Vagina (tissue), 2 donors: ENCODE measurements at regions not wholly inside any gene's neighbourhood (a gene's known extent, or its start where the extent isn't known, plus 50 kb on each side); places are given as distances from the start of the nearest gene placed in this dataset.

Experiments used
- DNase-seq, 2 donors: peaks; one replicate each; pipeline ENCODE4 v3.0.0-alpha.2; 2017; ENCODE audit errors: extremely low spot score in 2 of 2
- H3K27ac ChIP-seq: fragments of 200-600 bp; sonication (generic); one replicate; pipeline ENCODE4 v1.5.1; 2019
- H3K27me3 ChIP-seq: fragments of 200-600 bp; sonication (generic); one replicate; pipeline ENCODE4 v1.5.1; 2019
- H3K36me3 ChIP-seq, 2 donors: fragments of 200-600 bp; sonication (generic); one replicate each; pipeline ENCODE4 v1.5.1; 2017 to 2019
- H3K4me1 ChIP-seq: fragments of 200-600 bp; sonication (generic); one replicate; pipeline ENCODE4 v1.5.1; 2019
- H3K4me3 ChIP-seq, 2 donors: fragments of 200-600 bp; sonication (generic); 1 replicate in 1 of 2; 2 replicates in 1 of 2; pipeline ENCODE4 v1.5.1; 2016 to 2019
- H3K9me3 ChIP-seq: fragments of 200-600 bp; sonication (generic); one replicate; pipeline ENCODE4 v1.5.1; 2019
- POLR2A ChIP-seq, 2 donors: fragments of 450-650 bp; IDR thresholded peaks; one replicate each; pipeline ENCODE4 v1.6.1; 2017; ENCODE audit warnings: antibody characterized with exemption in 2 of 2, mild to moderate bottlenecking in 2 of 2, moderate library complexity in 2 of 2
- POLR2AphosphoS5 ChIP-seq, 2 donors: sonication (generic); formaldehyde crosslinking; IDR thresholded peaks; one replicate each; pipeline ENCODE4 v1.9.0; 2017; ENCODE audit warnings: antibody characterized with exemption in 2 of 2, mild to moderate bottlenecking in 2 of 2, low read depth in 1 of 2; ENCODE audit not compliant: insufficient read depth in 1 of 2
- intact Hi-C: fragments of 100-400 bp; cut with DNase I; formaldehyde crosslinking; loops from one replicate; pipeline ENCODE4 v1.15.1; 2023
- TF ChIP-seq, protein P1 (sequence below), 3 experiments: fragments of 450-650 bp in 2 of 3; fragments of 200-600 bp in 1 of 3; sonication (generic) in 1 of 3; IDR thresholded peaks; one replicate each; pipeline ENCODE4 v1.5.1; 2017 to 2019; ENCODE audit warnings: antibody characterized with exemption in 3 of 3, mild to moderate bottlenecking in 2 of 3, moderate library complexity in 2 of 3

DNA sequence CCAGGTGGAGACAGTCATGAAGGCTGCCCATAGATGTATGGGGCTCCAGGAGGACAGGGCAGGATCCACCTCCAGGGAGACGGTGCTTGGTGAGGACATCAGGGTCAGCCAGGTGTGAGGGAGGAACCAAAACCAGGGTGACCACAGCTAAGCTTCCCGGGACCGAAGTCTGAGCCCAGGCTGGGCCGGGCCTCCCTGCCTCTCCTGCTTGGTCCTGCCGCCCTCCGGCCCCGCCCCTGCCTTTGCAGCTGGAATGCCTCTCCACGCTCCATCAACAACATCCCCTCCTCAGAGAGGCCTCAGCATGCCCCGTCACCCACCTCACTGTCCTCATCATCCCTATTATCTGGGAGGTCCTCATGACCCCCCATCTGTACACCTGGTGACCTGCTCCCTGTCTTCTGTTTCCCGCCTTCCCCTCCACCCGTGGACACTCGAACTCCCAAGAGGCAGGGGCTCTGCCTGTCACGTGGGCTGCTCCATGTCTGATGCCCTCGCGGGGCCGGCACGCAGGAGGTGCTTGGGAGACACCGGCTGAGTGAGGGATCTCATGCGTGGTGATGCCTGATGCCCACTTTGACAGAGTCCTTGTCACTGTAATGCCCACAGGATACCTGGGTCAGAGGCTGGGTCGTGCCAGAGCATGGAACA lies 59.4 kb downstream of the RTL6 start:
- Histone ChIP-seq H3K9me3 (no peaks in the 10 kb centered on the region), H3K4me3 (no peak overlapping the region), H3K4me1 (no peaks in the 10 kb centered on the region), H3K27me3 (no peaks in the 10 kb centered on the region), H3K27ac (no peak overlapping the region), H3K36me3 (no peaks in the 10 kb centered on the region)
- DNase-seq, result no peak
- intact Hi-C loops, result no loop called here
- no peak for TF ChIP-seq POLR2A (IDR thresholded peaks at IDR 0.05)
- TF ChIP-seq, protein P1, sequence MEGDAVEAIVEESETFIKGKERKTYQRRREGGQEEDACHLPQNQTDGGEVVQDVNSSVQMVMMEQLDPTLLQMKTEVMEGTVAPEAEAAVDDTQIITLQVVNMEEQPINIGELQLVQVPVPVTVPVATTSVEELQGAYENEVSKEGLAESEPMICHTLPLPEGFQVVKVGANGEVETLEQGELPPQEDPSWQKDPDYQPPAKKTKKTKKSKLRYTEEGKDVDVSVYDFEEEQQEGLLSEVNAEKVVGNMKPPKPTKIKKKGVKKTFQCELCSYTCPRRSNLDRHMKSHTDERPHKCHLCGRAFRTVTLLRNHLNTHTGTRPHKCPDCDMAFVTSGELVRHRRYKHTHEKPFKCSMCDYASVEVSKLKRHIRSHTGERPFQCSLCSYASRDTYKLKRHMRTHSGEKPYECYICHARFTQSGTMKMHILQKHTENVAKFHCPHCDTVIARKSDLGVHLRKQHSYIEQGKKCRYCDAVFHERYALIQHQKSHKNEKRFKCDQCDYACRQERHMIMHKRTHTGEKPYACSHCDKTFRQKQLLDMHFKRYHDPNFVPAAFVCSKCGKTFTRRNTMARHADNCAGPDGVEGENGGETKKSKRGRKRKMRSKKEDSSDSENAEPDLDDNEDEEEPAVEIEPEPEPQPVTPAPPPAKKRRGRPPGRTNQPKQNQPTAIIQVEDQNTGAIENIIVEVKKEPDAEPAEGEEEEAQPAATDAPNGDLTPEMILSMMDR (IDR thresholded peaks at IDR 0.05), result no peak
- TF ChIP-seq POLR2AphosphoS5 (IDR thresholded peaks at IDR 0.05; ENCODE audit: insufficient read depth in 1 of 2, low read depth in 1 of 2), result no peak

DNA sequence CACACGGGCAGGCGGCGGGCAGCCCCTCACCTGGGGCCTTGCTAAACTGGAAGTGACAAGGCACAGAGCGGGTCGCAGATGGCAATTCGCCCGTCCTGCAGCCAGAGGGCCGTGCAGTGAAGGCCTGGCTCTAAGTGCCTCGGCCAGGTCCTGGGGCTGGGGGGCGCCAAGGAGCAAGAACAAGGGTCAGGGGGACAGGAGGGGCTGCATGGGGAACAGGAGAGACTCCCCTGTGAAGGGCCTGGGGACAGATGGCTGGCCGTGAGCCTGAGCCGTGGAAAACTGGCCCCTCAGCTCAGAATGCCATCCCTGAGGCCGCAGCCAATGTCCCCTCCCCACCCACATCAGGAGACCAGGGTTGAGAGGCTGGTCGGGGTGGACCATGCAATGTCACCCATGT lies 60.0 kb downstream of the RTL6 start:
- intact Hi-C loops, result no loop called here
- H3K27me3 ChIP-seq, result no peaks in the 10 kb centered on the region
- H3K27ac ChIP-seq, result no peak overlapping the region
- H3K4me1 ChIP-seq, result no peaks in the 10 kb centered on the region
- no peaks in the 10 kb centered on the region for H3K36me3 ChIP-seq
- no peak for TF ChIP-seq POLR2AphosphoS5 (IDR thresholded peaks at IDR 0.05; ENCODE audit: insufficient read depth in 1 of 2, low read depth in 1 of 2)
- TF ChIP-seq, protein P1 (IDR thresholded peaks at IDR 0.05), result no peak
- TF ChIP-seq POLR2A (IDR thresholded peaks at IDR 0.05), result no peak
- no peak for DNase-seq
- no peak overlapping the region for H3K4me3 ChIP-seq
- H3K9me3 ChIP-seq, result no peaks in the 10 kb centered on the region

DNA sequence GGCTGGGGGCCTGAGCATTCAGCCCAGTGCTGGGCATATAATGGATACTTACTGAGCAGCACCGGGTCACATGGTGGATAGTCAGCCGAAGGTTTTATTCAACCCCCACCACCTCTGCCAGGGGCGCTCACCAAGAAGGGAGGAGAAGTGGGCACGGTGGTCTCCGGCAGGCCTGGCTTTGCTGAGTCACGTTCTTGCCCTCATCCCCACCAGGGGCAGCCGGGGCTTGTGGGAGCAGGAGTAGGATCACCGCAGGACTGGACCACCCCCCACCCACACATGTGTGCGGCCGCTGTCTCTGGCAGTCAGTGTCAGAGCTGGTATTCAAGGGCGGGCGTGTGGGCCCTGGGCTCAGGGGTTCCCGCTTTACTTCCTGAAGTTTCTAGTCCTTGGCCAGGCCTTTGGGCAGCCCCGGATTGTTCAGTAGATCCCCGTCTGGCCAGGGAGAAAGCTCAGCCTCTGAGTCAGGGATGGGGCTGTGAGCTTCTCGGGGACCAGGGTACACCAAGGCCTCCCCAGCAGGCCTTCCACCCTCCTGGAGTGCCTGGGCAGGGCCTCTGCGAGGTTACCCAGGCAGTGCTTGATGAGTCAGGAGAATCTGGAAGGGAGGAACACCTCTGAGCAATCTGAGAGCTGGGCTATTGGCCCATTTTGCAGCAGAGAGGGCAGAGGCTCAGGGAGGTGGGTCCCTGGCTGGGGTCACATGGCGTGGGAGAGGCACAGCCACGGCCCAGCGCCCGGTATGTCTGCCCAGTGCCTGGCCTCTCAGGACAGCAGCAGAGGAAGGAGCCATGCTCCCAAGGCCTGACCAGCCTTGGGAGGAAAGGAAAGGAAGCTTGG lies 60.6 kb downstream of the RTL6 start:
- TF ChIP-seq POLR2A (IDR thresholded peaks at IDR 0.05), result no peak
- TF ChIP-seq, protein P1 (IDR thresholded peaks at IDR 0.05), result no peak
- TF ChIP-seq POLR2AphosphoS5 (IDR thresholded peaks at IDR 0.05; ENCODE audit: insufficient read depth in 1 of 2, low read depth in 1 of 2), result no peak
- Histone ChIP-seq H3K4me1 (no peaks in the 10 kb centered on the region), H3K27me3 (no peaks in the 10 kb centered on the region), H3K4me3 (no peak overlapping the region), H3K27ac (no peak overlapping the region), H3K36me3 (no peaks in the 10 kb centered on the region), H3K9me3 (no peaks in the 10 kb centered on the region)
- intact Hi-C loops, result loop anchor here (2.0 kb wide), 1 partner anchor 51 kb away; no protein-coding TSS in a partner anchor
- no peak for DNase-seq

DNA sequence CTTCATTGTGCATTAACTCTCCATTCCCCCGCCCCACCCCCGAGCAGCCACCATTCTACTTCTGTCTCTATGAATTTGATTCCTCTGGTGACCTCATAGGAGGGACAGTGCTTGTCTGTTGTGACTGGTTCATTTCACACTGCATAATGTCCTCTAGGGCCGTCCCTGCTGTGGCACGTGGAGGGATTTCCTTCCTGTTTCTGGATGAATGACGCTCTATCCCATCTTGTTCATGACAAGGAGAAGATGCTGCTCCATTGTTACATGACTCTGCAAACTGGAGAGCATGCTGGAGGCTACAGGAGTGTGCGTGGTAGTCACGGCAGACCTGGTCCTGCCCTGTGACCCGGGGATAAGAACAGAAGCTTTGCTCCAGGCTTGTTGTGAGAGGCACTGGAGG lies 61.3 kb downstream of the RTL6 start:
- Histone ChIP-seq H3K36me3 (no peaks in the 10 kb centered on the region), H3K27me3 (no peaks in the 10 kb centered on the region), H3K4me1 (no peaks in the 10 kb centered on the region), H3K27ac (no peak overlapping the region), H3K9me3 (no peaks in the 10 kb centered on the region), H3K4me3 (no peak overlapping the region)
- DNase-seq, result no peak
- TF ChIP-seq POLR2AphosphoS5 (IDR thresholded peaks at IDR 0.05; ENCODE audit: insufficient read depth in 1 of 2, low read depth in 1 of 2) (no peak), POLR2A (IDR thresholded peaks at IDR 0.05) (no peak)
- TF ChIP-seq, protein P1 (IDR thresholded peaks at IDR 0.05), result no peak
- intact Hi-C loops, result loop anchor here (2.0 kb wide), 1 partner anchor 52 kb away; no protein-coding TSS in a partner anchor

DNA sequence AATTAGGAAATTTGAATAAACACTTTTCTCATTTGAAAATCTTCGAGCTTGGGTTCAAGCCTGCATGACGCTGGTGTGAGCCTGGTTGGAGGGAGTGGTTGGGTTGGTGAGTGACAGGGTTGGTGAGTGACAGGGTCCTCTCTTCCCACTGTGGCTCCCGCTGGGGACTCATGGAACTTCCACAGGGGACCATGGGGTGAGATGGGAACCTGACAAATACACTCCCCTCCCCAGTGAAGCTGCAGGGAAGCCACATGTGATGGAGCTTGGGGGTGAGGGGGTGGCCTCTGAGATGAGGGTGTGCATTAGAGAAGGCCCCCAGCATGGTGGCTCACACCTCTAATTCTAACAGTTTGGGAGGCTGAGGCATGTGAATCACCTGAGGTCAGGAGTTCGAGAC lies 66.8 kb downstream of the RTL6 start:
- intact Hi-C loops, result no loop called here
- Histone ChIP-seq H3K9me3 (no peaks in the 10 kb centered on the region), H3K27me3 (no peaks in the 10 kb centered on the region), H3K4me3 (no peak overlapping the region), H3K4me1 (no peaks in the 10 kb centered on the region), H3K27ac (no peak overlapping the region), H3K36me3 (no peaks in the 10 kb centered on the region)
- DNase-seq, result no peak
- TF ChIP-seq POLR2A (IDR thresholded peaks at IDR 0.05) (no peak), POLR2AphosphoS5 (IDR thresholded peaks at IDR 0.05; ENCODE audit: insufficient read depth in 1 of 2, low read depth in 1 of 2) (no peak)
- TF ChIP-seq, protein P1 (IDR thresholded peaks at IDR 0.05), result no peak
